ENCODE measurements at regions not wholly inside any gene's neighbourhood (a gene's known extent, or its start where the extent isn't known, plus 50 kb on each side); places are given as distances from the start of the nearest gene placed in this dataset.

DNA sequence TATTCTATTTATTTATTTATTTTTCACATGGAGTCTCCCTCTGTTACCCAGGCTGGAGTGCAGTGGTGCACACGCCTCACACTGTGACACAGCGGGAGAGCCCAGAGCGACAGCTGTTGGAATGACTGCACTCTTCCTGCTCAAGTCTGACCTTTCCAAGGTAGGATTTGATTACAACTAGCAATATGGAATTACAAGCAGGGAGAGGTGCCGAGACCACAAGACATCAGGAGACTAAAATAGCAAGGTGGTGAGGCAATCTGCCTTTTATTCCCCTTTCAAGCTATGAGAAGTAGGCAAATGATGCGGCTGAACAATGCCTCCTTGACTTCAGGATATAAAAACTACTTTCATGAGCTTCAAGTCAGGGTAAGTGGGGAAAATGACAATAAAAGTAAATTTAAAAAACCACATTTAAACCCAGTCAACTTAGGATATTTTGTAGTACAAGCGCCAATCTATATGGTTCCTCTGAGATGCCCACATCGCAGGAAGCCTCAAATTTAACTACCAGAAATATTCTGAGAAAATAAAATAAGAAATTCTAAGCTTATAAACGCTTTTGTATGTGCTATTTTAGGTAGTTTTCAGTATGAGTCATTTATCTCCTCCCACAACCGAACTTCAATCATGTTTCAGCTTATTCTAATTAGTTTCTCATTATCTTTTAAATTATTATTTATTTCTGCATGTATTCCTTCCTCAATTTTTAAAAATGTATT lies 146.9 kb upstream of the SGK1 start:
- no peak overlapping the region for H3K27ac ChIP-seq (ENCODE audit: low read depth, low read length)
- no peak overlapping the region for H4K91ac ChIP-seq (replicated peaks; ENCODE audit: insufficient read length, low read length)
- no peaks in the 10 kb centered on the region for H3K23me2 ChIP-seq (ENCODE audit: low read depth, low read length)
- no peak overlapping the region for H2BK120ac ChIP-seq (replicated peaks; ENCODE audit: low read depth, low read length)
- no peak overlapping the region for H3K23ac ChIP-seq (ENCODE audit: insufficient read length)
- no peaks in the 10 kb centered on the region for H3K79me2 ChIP-seq (ENCODE audit: control insufficient read depth in 1 of 2, insufficient read depth in 2 of 2, low read length in 2 of 2)
- H3K36me3 ChIP-seq (ENCODE audit: control insufficient read depth in 2 of 4, insufficient read depth in 4 of 4, low read length in 3 of 4), result no peaks in the 10 kb centered on the region
- CTCF ChIA-PET (ENCODE audit: partially characterized antibody), result interaction anchor here (0.6 to 1.7 kb wide), 5 partner anchors 10 to 475 kb away, joined by 3 to 6 read pairs (median 4); no protein-coding TSS in a partner anchor
- H2BK12ac ChIP-seq (ENCODE audit: low read depth, low read length), result no peak overlapping the region
- H3K18ac ChIP-seq (ENCODE audit: extremely low read depth, low read length), result no peak overlapping the region
- peaks cover 0 to 1% (median 0%) of the 10 kb centered on the region in 4 experiments; a peak in 1 of 7 replicates for H3K27me3 ChIP-seq (replicated peaks in 1 of 4; ENCODE audit: control insufficient read depth in 3 of 4, extremely low read depth in 1 of 4, insufficient read depth in 3 of 4, low read length in 3 of 4)
- no peak overlapping the region for H2BK15ac ChIP-seq (ENCODE audit: low read length)
- H3K56ac ChIP-seq (replicated peaks; ENCODE audit: insufficient read length, low read depth, low read length), result no peak overlapping the region
- no peaks in the 10 kb centered on the region for H3K9me3 ChIP-seq (ENCODE audit: insufficient read depth in 2 of 2, low read depth in 1 of 2, low read length in 1 of 2)
- H2AFZ ChIP-seq (ENCODE audit: low read length), result 0 out of 2 replicates have a peak overlapping the region, but pooled peaks have one; percentile 82
- FAIRE-seq, result no peak
- H2BK5ac ChIP-seq (ENCODE audit: low read depth, low read length), result no peak overlapping the region
- no peak overlapping the region for H3K4ac ChIP-seq (replicated peaks; ENCODE audit: insufficient read length, low read depth, low read length)
- no peaks in the 10 kb centered on the region for H3K4me1 ChIP-seq (replicated peaks in 1 of 4; ENCODE audit: control insufficient read depth in 3 of 4, insufficient read depth in 4 of 4, low read length in 3 of 4)
- POLR2A ChIA-PET (ENCODE audit: partially characterized antibody), result interaction anchor here (0.6 to 0.8 kb wide), 2 partner anchors 9 to 291 kb away, joined by 3 read pairs; no protein-coding TSS in a partner anchor
- H3K79me1 ChIP-seq (ENCODE audit: low read depth, low read length), result no peaks in the 10 kb centered on the region
- no peak overlapping the region for H3K4me2 ChIP-seq (ENCODE audit: insufficient read depth in 1 of 2, low read depth in 2 of 2, low read length in 2 of 2)
- H2BK20ac ChIP-seq (ENCODE audit: low read length), result no peak overlapping the region
- no peak overlapping the region for H4K8ac ChIP-seq (ENCODE audit: extremely low read depth, insufficient read depth, low read length)
- WGBS, 2 experiments (ENCODE audit: extremely low coverage in 1 of 2, insufficient coverage in 1 of 2, insufficient read length in 1 of 2, insufficient replicate concordance in 2 of 2, low coverage in 1 of 2, low lambda C conversion rate in 2 of 2, missing lambda C conversion rate in 1 of 2), result 86% methylated on average over 9 of the region's 9 CpGs; no CpG with 5 or more reads in 1 of the 2 experiments
- H3K9ac ChIP-seq (replicated peaks in 1 of 4; ENCODE audit: extremely low read depth in 1 of 4, low read depth in 3 of 4, low read length in 3 of 4), result no peak overlapping the region
- no peak overlapping the region for H2AK5ac ChIP-seq (ENCODE audit: low read depth, low read length)
- no peak overlapping the region for H3K14ac ChIP-seq (ENCODE audit: insufficient read length)
- DNase-seq (ENCODE audit: low read depth in 1 of 2, low spot score in 2 of 2), result no peak
- no peaks in the 10 kb centered on the region for H4K20me1 ChIP-seq (replicated peaks in 1 of 2; ENCODE audit: control insufficient read depth in 1 of 2, insufficient read depth in 2 of 2, low read length in 2 of 2)
- no peak overlapping the region for H3K4me3 ChIP-seq (ENCODE audit: extremely low read depth in 1 of 4, insufficient read depth in 2 of 4, low read depth in 3 of 4, low read length in 4 of 4)
- H4K5ac ChIP-seq (ENCODE audit: insufficient read length, low read depth, low read length), result no peak overlapping the region
- TF ChIP-seq EZH2 (IDR thresholded peaks at IDR 0.05; ENCODE audit: low read depth, low read length, severe bottlenecking), result no peak
- TF ChIP-seq FOSL1 (IDR thresholded peaks at IDR 0.05; ENCODE audit: insufficient read depth, low read depth, low read length), result no peak
- TF ChIP-seq PHF8 (conservative IDR thresholded peaks at IDR 0.05; ENCODE audit: low read depth, low read length), result no peak
- TF ChIP-seq SIRT6 (IDR thresholded peaks at IDR 0.05; ENCODE audit: low read length), result no peak
- TF ChIP-seq, protein P1, sequence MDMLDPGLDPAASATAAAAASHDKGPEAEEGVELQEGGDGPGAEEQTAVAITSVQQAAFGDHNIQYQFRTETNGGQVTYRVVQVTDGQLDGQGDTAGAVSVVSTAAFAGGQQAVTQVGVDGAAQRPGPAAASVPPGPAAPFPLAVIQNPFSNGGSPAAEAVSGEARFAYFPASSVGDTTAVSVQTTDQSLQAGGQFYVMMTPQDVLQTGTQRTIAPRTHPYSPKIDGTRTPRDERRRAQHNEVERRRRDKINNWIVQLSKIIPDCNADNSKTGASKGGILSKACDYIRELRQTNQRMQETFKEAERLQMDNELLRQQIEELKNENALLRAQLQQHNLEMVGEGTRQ (IDR thresholded peaks at IDR 0.05; ENCODE audit: low read length), result no peak
- TF ChIP-seq POLR2AphosphoS5 (IDR thresholded peaks at IDR 0.05; ENCODE audit: low read depth, low read length), result no peak
- no peak for TF ChIP-seq CBX5 (IDR thresholded peaks at IDR 0.05; ENCODE audit: low read depth, low read length)
- TF ChIP-seq HDAC6 (IDR thresholded peaks at IDR 0.05; ENCODE audit: low read depth, low read length), result no peak
- TF ChIP-seq, protein P2, sequence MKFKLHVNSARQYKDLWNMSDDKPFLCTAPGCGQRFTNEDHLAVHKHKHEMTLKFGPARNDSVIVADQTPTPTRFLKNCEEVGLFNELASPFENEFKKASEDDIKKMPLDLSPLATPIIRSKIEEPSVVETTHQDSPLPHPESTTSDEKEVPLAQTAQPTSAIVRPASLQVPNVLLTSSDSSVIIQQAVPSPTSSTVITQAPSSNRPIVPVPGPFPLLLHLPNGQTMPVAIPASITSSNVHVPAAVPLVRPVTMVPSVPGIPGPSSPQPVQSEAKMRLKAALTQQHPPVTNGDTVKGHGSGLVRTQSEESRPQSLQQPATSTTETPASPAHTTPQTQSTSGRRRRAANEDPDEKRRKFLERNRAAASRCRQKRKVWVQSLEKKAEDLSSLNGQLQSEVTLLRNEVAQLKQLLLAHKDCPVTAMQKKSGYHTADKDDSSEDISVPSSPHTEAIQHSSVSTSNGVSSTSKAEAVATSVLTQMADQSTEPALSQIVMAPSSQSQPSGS (IDR thresholded peaks at IDR 0.05; ENCODE audit: low read length), result no peak
- TF ChIP-seq TCF12 (IDR thresholded peaks at IDR 0.05; ENCODE audit: low read depth, low read length), result no peak
